Adrenal gland (tissue), 9 donors: ENCODE measurements at regions not wholly inside any gene's neighbourhood (a gene's known extent, or its start where the extent isn't known, plus 50 kb on each side); places are given as distances from the start of the nearest gene placed in this dataset.

Experiments used
- DNase-seq, 7 donors: peaks; one replicate each; pipeline ENCODE4 v3.0.0-alpha.2; 2019 to 2020
- H3K27ac ChIP-seq, 5 donors: fragments of 200-600 bp; sonication (generic) in 4 of 5; 1 replicate in 3 of 5; 2 replicates in 2 of 5; pipeline versions ENCODE4 v1.5.1 to v1.8.0; 2016 to 2020; ENCODE audit warnings: mild to moderate bottlenecking in 1 of 5
- H3K27me3 ChIP-seq: fragments of 200-600 bp; 2 replicates; pipeline ENCODE4 v1.8.0; 2021
- H3K36me3 ChIP-seq, 2 donors: fragments of 200-600 bp; replicated peaks in 1 of 2; 1 replicate in 1 of 2; 2 replicates in 1 of 2; pipeline versions ENCODE4 v1.5.1 to v1.8.0; 2018 to 2022
- H3K4me1 ChIP-seq, 2 donors: fragments of 200-600 bp; replicated peaks in 1 of 2; 1 replicate in 1 of 2; 2 replicates in 1 of 2; pipeline versions ENCODE4 v1.5.1 to v1.8.0; 2018 to 2021
- H3K4me3 ChIP-seq, 4 donors: fragments of 200-600 bp; sonication (generic) in 3 of 4; one replicate each; pipeline ENCODE4 v1.5.1; 2016 to 2018
- H3K9me3 ChIP-seq, 3 donors: fragments of 200-600 bp; sonication (generic) in 1 of 3; replicated peaks in 1 of 3; 1 replicate in 2 of 3; 2 replicates in 1 of 3; pipeline versions ENCODE4 v1.5.1 to v1.8.0; 2016 to 2021
- CTCF ChIP-seq, 6 experiments: fragments of 450-650 bp in 4 of 6; fragments of 200-600 bp in 2 of 6; sonication (generic) in 1 of 6; IDR thresholded peaks; 1 replicate in 5 of 6; 2 replicates in 1 of 6; pipeline versions ENCODE4 v1.5.1 to v1.8.0; 2016 to 2021; ENCODE audit warnings: antibody characterized with exemption in 6 of 6, mild to moderate bottlenecking in 2 of 6, moderate library complexity in 1 of 6
- POLR2A ChIP-seq, 2 donors: fragments of 450-650 bp; IDR thresholded peaks; one replicate each; pipeline ENCODE4 v1.6.1; 2017; ENCODE audit warnings: antibody characterized with exemption in 2 of 2, mild to moderate bottlenecking in 2 of 2, moderate library complexity in 1 of 2
- WGBS, 4 donors: extraction: QIAGEN DNeasy Blood & Tissue Kit in 2 of 4; methylation state at CpG; one replicate each; pipeline versions ENCODE4 v1.1.5 to v1.1.7; 2013 to 2017; 5-methylcytosine and 5-hydroxymethylcytosine counted together
- intact Hi-C, 2 donors: fragments of 100-400 bp; cut with DNase I; formaldehyde crosslinking; loops; one replicate each; pipeline versions ENCODE4 v1.14.1 to v1.15.0; 2022 to 2023
- donor health status: healthy with polysubstance abuse.
- donor health status: Bipolar disorder and iron deficiency.
- donor health status: DM: yes; HTN: yes; CAD: no.
- donor health status: DM: no; HTN: no; CAD: no.
- donor health status: DM: no; HTN: no; CAD: no.

GRCh38 chr14:101482066-101482465, 79.2 kb upstream of the DIO3 start:
- Histone ChIP-seq H3K9me3 (no peaks in the 10 kb centered on the region), H3K27ac (no peak overlapping the region), H3K4me1 (peaks cover 0 to 7% of the 10 kb centered on the region in 2 donors), H3K4me3 (no peak overlapping the region), H3K27me3 (no peaks in the 10 kb centered on the region), H3K36me3 (no peaks in the 10 kb centered on the region)
- TF ChIP-seq POLR2A (IDR thresholded peaks at IDR 0.05) (no peak), CTCF (IDR thresholded peaks at IDR 0.05) (no peak)
- intact Hi-C loops: no loop called here
- peak in 1 of 7 donors; percentile 1 for DNase-seq
- 81 to 91% (median 87%) methylated on average over 3 to 4 of the region's 4 CpGs for WGBS, 4 donors

- DNase-seq: no peak
- H3K9me3 ChIP-seq: no peaks in the 10 kb centered on the region
- no peaks in the 10 kb centered on the region for H3K4me1 ChIP-seq
- no peaks in the 10 kb centered on the region for H3K27me3 ChIP-seq
- H3K4me3 ChIP-seq: no peak overlapping the region
- intact Hi-C loops: no loop called here
- 79 to 83% (median 81%) methylated on average over 4 of the region's 4 CpGs for WGBS, 4 donors
- no peak for TF ChIP-seq POLR2A (IDR thresholded peaks at IDR 0.05)
- no peak for TF ChIP-seq CTCF (IDR thresholded peaks at IDR 0.05)
- H3K36me3 ChIP-seq: no peaks in the 10 kb centered on the region
- H3K27ac ChIP-seq: no peak overlapping the region
These were observed 77.5 kb upstream of the DIO3 start for GRCh38 chr14:101483829-101484228.

- 83 to 86% (median 85%) methylated on average over 8 to 9 of the region's 9 CpGs for WGBS, 4 donors
- peak in 1 of 7 donors; percentile 0 for DNase-seq
These were observed 72.1 kb upstream of the DIO3 start for GRCh38 chr14:101489092-101489760.

GRCh38 chr14:101490771-101491170, 70.5 kb upstream of the DIO3 start:
- no peak overlapping the region for H3K4me3 ChIP-seq
- WGBS, 4 donors: 79 to 87% (median 81%) methylated on average over 9 of the region's 9 CpGs
- intact Hi-C loops: no loop called here
- DNase-seq: peak in 1 of 7 donors; percentile 1
- no peak for TF ChIP-seq POLR2A (IDR thresholded peaks at IDR 0.05)
- TF ChIP-seq CTCF (IDR thresholded peaks at IDR 0.05): no peak
- H3K9me3 ChIP-seq: no peaks in the 10 kb centered on the region
- no peak overlapping the region for H3K27ac ChIP-seq
- H3K27me3 ChIP-seq: no peaks in the 10 kb centered on the region
- H3K4me1 ChIP-seq: no peaks in the 10 kb centered on the region
- H3K36me3 ChIP-seq: no peaks in the 10 kb centered on the region

More at GRCh38 chr14:101489092-101489760, 72.1 kb upstream of the DIO3 start:
- intact Hi-C loops: no loop called here
- H3K27me3 ChIP-seq: no peaks in the 10 kb centered on the region
- no peaks in the 10 kb centered on the region for H3K4me1 ChIP-seq
- no peaks in the 10 kb centered on the region for H3K9me3 ChIP-seq
- TF ChIP-seq CTCF (IDR thresholded peaks at IDR 0.05) (no peak), POLR2A (IDR thresholded peaks at IDR 0.05) (no peak)
- no peak overlapping the region for H3K27ac ChIP-seq
- H3K4me3 ChIP-seq: no peak overlapping the region
- H3K36me3 ChIP-seq: no peaks in the 10 kb centered on the region
